Body of pancreas (tissue), 4 donors: ENCODE measurements at regions not wholly inside any gene's neighbourhood (a gene's known extent, or its start where the extent isn't known, plus 50 kb on each side); places are given as distances from the start of the nearest gene placed in this dataset.

Experiments
- ATAC-seq: fragments of 150-250 bp; one replicate; pipeline ENCODE4 v1.9.1; 2016
- DNase-seq, 4 donors: peaks; one replicate each; pipeline ENCODE4 v3.0.0-alpha.2; 2019
- H3K27ac ChIP-seq, 4 donors: fragments of 200-600 bp; sonication (generic); 1 replicate in 3 of 4; 2 replicates in 1 of 4; pipeline versions ENCODE4 v1.5.1 to v1.6.1; 2016 to 2019; ENCODE audit warnings: mild to moderate bottlenecking in 1 of 4, mixed read lengths in 1 of 4, moderate library complexity in 1 of 4
- H3K27me3 ChIP-seq, 2 donors: fragments of 200-600 bp; sonication (generic); one replicate each; pipeline ENCODE4 v1.6.0; 2016; ENCODE audit warnings: mild to moderate bottlenecking in 1 of 2
- H3K36me3 ChIP-seq, 2 donors: fragments of 200-600 bp; sonication (generic); replicated peaks in 1 of 2; 2 replicates each; pipeline ENCODE4 v1.5.1; 2016; ENCODE audit warnings: low read depth in 2 of 2; ENCODE audit not compliant: insufficient read depth in 1 of 2
- H3K4me1 ChIP-seq: fragments of 200-600 bp; sonication (generic); one replicate; pipeline ENCODE4 v1.6.0; 2016
- H3K4me3 ChIP-seq, 2 donors: fragments of 200-600 bp; sonication (generic); 1 replicate in 1 of 2; 2 replicates in 1 of 2; pipeline ENCODE4 v1.5.1; 2016 to 2019
- H3K9me3 ChIP-seq, 3 donors: fragments of 200-600 bp; sonication (generic); 1 replicate in 2 of 3; 2 replicates in 1 of 3; pipeline ENCODE4 v1.5.1; 2016
- POLR2A ChIP-seq, 3 donors: fragments of 450-650 bp; IDR thresholded peaks; one replicate each; pipeline ENCODE4 v1.6.1; 2016; ENCODE audit warnings: antibody characterized with exemption in 3 of 3, mild to moderate bottlenecking in 2 of 3
- WGBS, 2 donors: methylation state at CpG; one replicate each; pipeline ENCODE4 v1.1.5; 2017; 5-methylcytosine and 5-hydroxymethylcytosine counted together
- intact Hi-C: fragments of 100-400 bp; cut with DNase I; formaldehyde crosslinking; loops from one replicate; pipeline ENCODE4 v1.15.1; 2023
- TF ChIP-seq, protein P1 (sequence below), 7 experiments: fragments of 450-650 bp in 4 of 7; fragments of 200-600 bp in 3 of 7; sonication (generic) in 3 of 7; IDR thresholded peaks; one replicate each; pipeline ENCODE4 v1.5.1; 2016 to 2019; ENCODE audit warnings: antibody characterized with exemption in 7 of 7

DNA sequence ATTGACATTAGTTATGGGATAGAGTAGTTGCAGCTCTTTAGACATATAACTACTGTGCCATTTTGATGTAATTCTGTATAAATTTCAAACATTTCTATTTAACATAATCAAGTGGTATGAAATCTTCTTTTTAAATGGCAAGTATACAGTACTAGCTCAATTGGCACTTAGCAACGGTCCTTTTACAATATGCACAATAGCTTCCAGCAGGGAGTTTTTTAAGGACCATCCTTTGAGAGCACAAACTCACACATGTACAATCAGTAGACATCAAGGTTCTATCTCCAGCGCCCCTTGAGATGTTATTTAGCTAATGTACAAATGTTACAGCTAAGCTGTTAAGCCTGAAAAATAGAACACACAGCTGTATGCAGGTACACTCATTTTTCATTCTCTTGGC, 480.7 kb downstream of the TFEC start:
- ATAC-seq (no peak), DNase-seq (no peak)
- no peaks in the 10 kb centered on the region for H3K27me3 ChIP-seq
- no peaks in the 10 kb centered on the region for H3K9me3 ChIP-seq
- intact Hi-C loops: no loop called here
- no peak overlapping the region for H3K27ac ChIP-seq
- H3K4me3 ChIP-seq: no peak overlapping the region
- TF ChIP-seq POLR2A (IDR thresholded peaks at IDR 0.05): no peak
- 77 to 86% methylated on average over 2 of the region's 2 CpGs for WGBS, 2 donors
- H3K4me1 ChIP-seq: no peaks in the 10 kb centered on the region
- no peaks in the 10 kb centered on the region for H3K36me3 ChIP-seq

DNA sequence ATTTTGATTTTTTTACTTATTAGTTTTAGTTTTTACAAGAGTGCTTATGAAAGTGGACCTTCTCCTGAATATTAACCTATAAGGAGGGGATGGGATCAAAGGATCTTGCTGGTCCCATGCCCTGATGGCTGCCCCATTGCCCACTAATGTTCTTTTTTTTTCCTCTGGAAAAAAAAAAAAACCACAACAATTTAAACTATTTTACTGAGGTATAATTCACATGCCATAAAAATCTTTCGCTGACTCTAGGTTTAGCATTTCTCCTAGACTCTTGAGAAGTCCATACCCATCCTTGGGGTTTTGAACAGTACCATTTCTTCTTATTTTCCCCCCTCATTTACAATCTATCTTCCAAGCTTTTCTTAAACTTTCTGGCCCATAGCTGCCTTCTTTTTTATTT, 481.8 kb downstream of the TFEC start:
- no peak overlapping the region for H3K4me3 ChIP-seq
- no peaks in the 10 kb centered on the region for H3K36me3 ChIP-seq
- H3K9me3 ChIP-seq: no peaks in the 10 kb centered on the region
- intact Hi-C loops: no loop called here
- DNase-seq (no peak), ATAC-seq (no peak)
- 83 to 94% methylated on average over 1 of the region's 1 CpG for WGBS, 2 donors
- H3K27me3 ChIP-seq: no peaks in the 10 kb centered on the region
- H3K27ac ChIP-seq: no peak overlapping the region
- no peaks in the 10 kb centered on the region for H3K4me1 ChIP-seq
- no peak for TF ChIP-seq POLR2A (IDR thresholded peaks at IDR 0.05)
- TF ChIP-seq, protein P1, sequence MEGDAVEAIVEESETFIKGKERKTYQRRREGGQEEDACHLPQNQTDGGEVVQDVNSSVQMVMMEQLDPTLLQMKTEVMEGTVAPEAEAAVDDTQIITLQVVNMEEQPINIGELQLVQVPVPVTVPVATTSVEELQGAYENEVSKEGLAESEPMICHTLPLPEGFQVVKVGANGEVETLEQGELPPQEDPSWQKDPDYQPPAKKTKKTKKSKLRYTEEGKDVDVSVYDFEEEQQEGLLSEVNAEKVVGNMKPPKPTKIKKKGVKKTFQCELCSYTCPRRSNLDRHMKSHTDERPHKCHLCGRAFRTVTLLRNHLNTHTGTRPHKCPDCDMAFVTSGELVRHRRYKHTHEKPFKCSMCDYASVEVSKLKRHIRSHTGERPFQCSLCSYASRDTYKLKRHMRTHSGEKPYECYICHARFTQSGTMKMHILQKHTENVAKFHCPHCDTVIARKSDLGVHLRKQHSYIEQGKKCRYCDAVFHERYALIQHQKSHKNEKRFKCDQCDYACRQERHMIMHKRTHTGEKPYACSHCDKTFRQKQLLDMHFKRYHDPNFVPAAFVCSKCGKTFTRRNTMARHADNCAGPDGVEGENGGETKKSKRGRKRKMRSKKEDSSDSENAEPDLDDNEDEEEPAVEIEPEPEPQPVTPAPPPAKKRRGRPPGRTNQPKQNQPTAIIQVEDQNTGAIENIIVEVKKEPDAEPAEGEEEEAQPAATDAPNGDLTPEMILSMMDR (IDR thresholded peaks at IDR 0.05): no peak

DNA sequence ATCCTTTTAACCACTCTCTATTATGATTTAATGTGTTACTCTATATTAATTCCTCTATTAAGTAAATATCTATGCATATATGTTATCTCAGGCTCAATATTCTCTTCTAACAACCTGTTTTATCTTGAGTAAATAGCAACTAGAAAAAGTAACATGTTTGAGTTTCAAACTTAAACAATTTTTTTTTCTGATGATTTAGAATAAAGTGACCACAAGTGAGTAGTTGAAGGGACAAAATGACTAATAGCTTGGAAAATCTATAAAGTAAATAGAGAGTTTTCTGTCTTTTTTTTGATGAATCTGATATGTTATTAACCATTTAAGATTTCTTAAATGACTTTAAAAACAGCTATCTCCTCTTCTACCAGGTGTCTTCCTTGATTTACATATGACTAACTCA, 483.8 kb downstream of the TFEC start:
- intact Hi-C loops: no loop called here
- ATAC-seq: no peak
- no peak overlapping the region for H3K27ac ChIP-seq

DNA sequence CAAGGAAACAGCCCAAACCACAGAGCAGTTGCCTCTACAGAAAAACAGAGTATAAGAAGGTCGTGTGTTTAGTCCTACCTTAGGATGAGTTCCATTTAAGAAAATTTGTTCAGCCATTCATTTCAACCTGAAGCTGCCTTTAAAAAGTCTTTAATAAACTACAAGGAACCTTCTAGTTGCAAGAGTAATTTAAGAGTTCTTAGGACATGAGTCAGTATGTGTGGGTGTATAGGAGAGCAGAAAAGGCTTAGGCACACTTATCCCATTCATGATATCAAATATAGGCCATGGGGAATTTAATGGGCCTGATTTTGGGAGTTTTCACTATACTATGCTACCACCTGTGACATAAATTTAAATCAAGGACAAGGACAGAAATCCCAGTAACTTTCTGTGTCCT, 496.8 kb downstream of the TFEC start:
- DNase-seq (no peak), ATAC-seq (no peak)
- no peak overlapping the region for H3K27ac ChIP-seq
- no peaks in the 10 kb centered on the region for H3K27me3 ChIP-seq
- H3K4me1 ChIP-seq: no peaks in the 10 kb centered on the region
- no peaks in the 10 kb centered on the region for H3K36me3 ChIP-seq
- H3K9me3 ChIP-seq: no peaks in the 10 kb centered on the region
- intact Hi-C loops: no loop called here
- TF ChIP-seq, protein P1 (IDR thresholded peaks at IDR 0.05): no peak
- TF ChIP-seq POLR2A (IDR thresholded peaks at IDR 0.05): no peak
- 38 to 48% methylated on average over 1 of the region's 1 CpG for WGBS, 2 donors
- no peak overlapping the region for H3K4me3 ChIP-seq

More for the DNA sequence above, 483.8 kb downstream of the TFEC start:
- H3K9me3 ChIP-seq: no peaks in the 10 kb centered on the region
- no peaks in the 10 kb centered on the region for H3K27me3 ChIP-seq
- TF ChIP-seq POLR2A (IDR thresholded peaks at IDR 0.05): no peak
- TF ChIP-seq, protein P1 (IDR thresholded peaks at IDR 0.05): no peak
- DNase-seq: no peak
- no peak overlapping the region for H3K4me3 ChIP-seq
- no peaks in the 10 kb centered on the region for H3K36me3 ChIP-seq
- no peaks in the 10 kb centered on the region for H3K4me1 ChIP-seq

DNA sequence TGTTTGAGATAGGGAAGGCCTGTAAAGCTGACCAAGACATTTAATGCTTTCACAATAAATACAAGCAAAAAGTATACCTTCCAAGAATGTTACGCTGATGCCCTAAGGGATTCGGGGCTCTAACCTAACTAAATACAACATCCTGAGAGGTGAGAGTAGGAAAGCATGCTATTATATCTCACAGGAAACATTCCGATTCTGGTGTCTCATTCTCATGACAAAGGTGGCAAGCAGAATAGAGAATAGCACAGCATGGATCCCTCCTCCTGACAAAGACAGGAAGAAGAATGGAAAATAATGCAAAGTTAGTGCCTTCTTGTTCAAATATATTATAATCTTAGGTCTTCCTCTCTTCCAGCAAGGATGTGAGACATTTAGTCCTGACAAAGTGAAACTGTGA, 504.3 kb downstream of the TFEC start:
- Histone ChIP-seq H3K27ac (no peak overlapping the region), H3K9me3 (peaks cover 0 to 8% (median 0%) of the 10 kb centered on the region in 3 donors), H3K36me3 (no peaks in the 10 kb centered on the region), H3K4me3 (no peak overlapping the region), H3K27me3 (no peaks in the 10 kb centered on the region), H3K4me1 (no peaks in the 10 kb centered on the region)
- intact Hi-C loops: no loop called here
- no peak for ATAC-seq
- 67 to 72% methylated on average over 3 of the region's 3 CpGs for WGBS, 2 donors
- no peak for DNase-seq
- TF ChIP-seq, protein P1 (IDR thresholded peaks at IDR 0.05): no peak
